ENCODE measurements at regions not wholly inside any gene's neighbourhood (a gene's known extent, or its start where the extent isn't known, plus 50 kb on each side); places are given as distances from the start of the nearest gene placed in this dataset.

DNA sequence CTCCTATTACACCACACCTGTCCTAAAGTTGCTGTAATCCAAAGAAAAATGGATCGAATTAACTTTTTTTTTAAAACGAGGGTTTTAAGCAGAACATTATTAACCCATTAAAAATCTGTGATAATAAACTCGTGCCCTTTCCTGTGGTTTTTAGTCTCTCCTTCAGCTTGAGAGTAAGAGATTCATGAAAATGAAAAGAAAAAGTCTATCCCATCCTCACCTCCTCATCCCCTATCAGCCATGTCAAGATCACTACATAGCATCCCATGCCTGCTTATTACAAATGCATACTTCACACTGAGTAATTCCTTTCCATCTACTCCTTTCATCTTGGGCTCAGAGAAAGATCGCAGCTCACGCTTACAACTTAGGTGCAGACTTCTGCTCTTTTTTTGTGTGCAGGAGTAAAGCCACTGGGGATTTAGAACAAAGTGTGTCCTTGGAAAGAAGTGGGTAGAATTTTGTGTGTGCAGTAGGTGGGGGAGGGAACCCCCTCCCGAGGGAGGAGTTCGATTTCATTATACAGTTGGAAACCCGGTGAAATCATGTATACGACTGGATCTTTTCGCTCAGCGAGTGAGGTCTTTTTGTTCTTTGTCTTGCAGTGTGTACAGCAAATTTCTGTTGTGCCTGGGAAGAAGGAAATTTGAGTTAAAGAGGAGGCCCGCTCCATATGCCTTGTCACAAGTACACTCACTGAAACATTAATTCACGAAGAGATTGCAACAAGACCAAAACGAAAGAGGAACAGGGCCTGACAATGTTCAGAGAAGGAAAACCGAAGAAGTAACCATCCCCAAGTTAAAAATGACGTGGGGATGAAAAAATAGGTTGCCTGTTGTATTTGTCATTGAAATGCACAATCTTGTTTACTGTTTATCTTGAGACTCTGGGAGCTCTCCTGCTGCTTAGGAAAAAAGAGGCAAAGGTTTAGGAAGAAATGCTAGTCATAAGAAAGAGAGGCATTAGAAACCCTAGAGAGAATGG lies 146.5 kb upstream of the ZNF217 start:
- no peak overlapping the region; the same call in 1 of the 2 replicates for H3K4ac ChIP-seq (ENCODE audit: low read depth, low read length)
- H3K23me2 ChIP-seq (ENCODE audit: insufficient read length, low read depth, low read length, poor library complexity, severe bottlenecking) = no peaks in the 10 kb centered on the region
- no peak overlapping the region for H2BK20ac ChIP-seq (ENCODE audit: low read depth, low read length, poor library complexity, severe bottlenecking)
- no peak overlapping the region for H4K91ac ChIP-seq (ENCODE audit: insufficient read length, low read depth, low read length)
- H3K79me2 ChIP-seq (ENCODE audit: insufficient read depth, low read length) = no peaks in the 10 kb centered on the region
- H3K27ac Mint-ChIP-seq = peak overlapping the region; percentile 93 to 99 (median 99)
- H3K27ac ChIP-seq (ENCODE audit: insufficient read length, low read depth, low read length) = peak overlapping the region; percentile 3
- H3K18ac ChIP-seq (ENCODE audit: insufficient read length, low read depth, low read length) = peak overlapping the region; percentile 34
- H2BK15ac ChIP-seq (ENCODE audit: low read depth, low read length) = no peak overlapping the region
- no peak overlapping the region for H2AFZ ChIP-seq (ENCODE audit: low read length)
- no peak overlapping the region for H2BK5ac ChIP-seq (ENCODE audit: insufficient read length, low read length)
- no peaks in the 10 kb centered on the region for H3K9me3 ChIP-seq (ENCODE audit: control insufficient read depth, low read depth, low read length)
- peak overlapping the region; percentile 15 to 61; a peak in 4 of 5 replicates for H3K4me3 Mint-ChIP-seq
- TF ChIP-seq CTCF (conservative IDR thresholded peaks at IDR 0.05) = no peak
- H2AK5ac ChIP-seq (ENCODE audit: insufficient read length, low read length) = no peak overlapping the region
- peak overlapping the region; percentile 0 for H3T11ph ChIP-seq (ENCODE audit: low read length)
- H2BK12ac ChIP-seq (ENCODE audit: insufficient read length, low read depth, low read length) = no peak overlapping the region
- peaks cover 32% of the 10 kb centered on the region for H3K4me1 ChIP-seq (ENCODE audit: insufficient read depth, low read length)
- no peak overlapping the region for H3K56ac ChIP-seq (ENCODE audit: insufficient read length, low read depth, low read length)
- H3K4me1 Mint-ChIP-seq = peaks cover 74 to 79% of the 10 kb centered on the region in 2 experiments
- H3K79me1 ChIP-seq (ENCODE audit: insufficient read depth, low read depth, low read length, poor library complexity, severe bottlenecking) = no peaks in the 10 kb centered on the region
- H4K20me1 ChIP-seq (ENCODE audit: control insufficient read depth, insufficient read depth, insufficient read length) = no peaks in the 10 kb centered on the region
- H3K14ac ChIP-seq (ENCODE audit: insufficient read depth, low read length) = no peak overlapping the region
- no peak for DNase-seq
- no peak overlapping the region for H4K8ac ChIP-seq (replicated peaks; ENCODE audit: insufficient read length, low read depth, low read length)
- H3K36me3 Mint-ChIP-seq (ENCODE audit: insufficient read depth in 1 of 3, low read depth in 3 of 3) = no peaks in the 10 kb centered on the region
- no peaks in the 10 kb centered on the region for H3K9me3 Mint-ChIP-seq
- H3K9ac ChIP-seq (ENCODE audit: extremely low read depth, insufficient read length, low read length) = peak overlapping the region; percentile 3
- no peak overlapping the region for H2BK120ac ChIP-seq (ENCODE audit: low read depth, low read length, poor library complexity, severe bottlenecking)
- peak overlapping the region; percentile 4 for H3K4me2 ChIP-seq (ENCODE audit: insufficient read depth, insufficient read length, low read length)
- H3K23ac ChIP-seq (ENCODE audit: insufficient read length, low read depth, low read length) = no peak overlapping the region
- no peaks in the 10 kb centered on the region for H3K27me3 Mint-ChIP-seq (ENCODE audit: low read depth)
- H3K27me3 ChIP-seq (ENCODE audit: insufficient read depth, low read length) = no peaks in the 10 kb centered on the region
- no peak overlapping the region for H4K5ac ChIP-seq (ENCODE audit: insufficient read length, low read depth, low read length)
- WGBS (ENCODE audit: extremely low coverage, insufficient read length, low lambda C conversion rate) = no CpG with 5 or more reads among the region's 16 CpGs
